GM23338 (cell line): ENCODE measurements at regions not wholly inside any gene's neighbourhood (a gene's known extent, or its start where the extent isn't known, plus 50 kb on each side); places are given as distances from the start of the nearest gene placed in this dataset.

ENCODE experiments used
- ATAC-seq: fragments of 200-7000 bp; cut with Tn5 transposase; 3 replicates; pipeline ENCODE4 v1.9.1; 2020
- DNase-seq: peaks from one replicate; pipeline ENCODE4 v3.0.0-alpha.2; 2015; ENCODE audit warnings: low spot score
- H2AFZ ChIP-seq: fragments of 200-600 bp; sonication (generic); 2 replicates; pipeline ENCODE4 v1.8.0; 2016; ENCODE audit warnings: antibody characterized with exemption, mild to moderate bottlenecking, moderate library complexity
- H3F3A ChIP-seq: fragments of 200-600 bp; sonication (generic); replicated peaks from 2 replicates; pipeline ENCODE4 v1.8.0; 2017; ENCODE audit warnings: antibody characterized with exemption, mixed run types, low read depth
- H3K27ac ChIP-seq: fragments of 200-600 bp; sonication (generic); 2 replicates; pipeline ENCODE4 v1.6.1; 2016; ENCODE audit warnings: low read depth
- H3K27me3 ChIP-seq: fragments of 200-600 bp; sonication (generic); 2 replicates; pipeline ENCODE4 v1.8.0; 2016; ENCODE audit warnings: mild to moderate bottlenecking, mixed run types, moderate library complexity; ENCODE audit not compliant: insufficient read depth
- H3K36me3 ChIP-seq: fragments of 200-600 bp; sonication (generic); 2 replicates; pipeline ENCODE4 v1.8.0; 2016; ENCODE audit warnings: mild to moderate bottlenecking; ENCODE audit not compliant: insufficient read depth
- H3K4me1 ChIP-seq: fragments of 200-600 bp; sonication (generic); 2 replicates; pipeline ENCODE4 v1.8.0; 2016; ENCODE audit warnings: mild to moderate bottlenecking, moderate library complexity; ENCODE audit not compliant: insufficient read depth
- H3K4me2 ChIP-seq: fragments of 200-600 bp; sonication (generic); 2 replicates; pipeline ENCODE4 v1.7.1; 2017; ENCODE audit warnings: mixed run types
- H3K4me3 ChIP-seq: fragments of 200-600 bp; sonication (generic); 2 replicates; pipeline ENCODE4 v1.6.1; 2016; ENCODE audit warnings: mixed run types
- H3K79me2 ChIP-seq: fragments of 200-600 bp; sonication (generic); replicated peaks from 2 replicates; pipeline ENCODE4 v1.8.0; 2017; ENCODE audit warnings: mild to moderate bottlenecking; ENCODE audit not compliant: insufficient read depth
- H3K9me2 ChIP-seq: fragments of 200-600 bp; sonication (generic); 2 replicates; pipeline ENCODE4 v1.8.0; 2017; ENCODE audit not compliant: insufficient read depth
- H4K20me1 ChIP-seq: fragments of 200-600 bp; sonication (generic); replicated peaks from 2 replicates; pipeline ENCODE4 v1.8.0; 2017; ENCODE audit warnings: mild to moderate bottlenecking; ENCODE audit not compliant: insufficient read depth
- H3K27ac Mint-ChIP-seq: 2 replicates; pipeline ENCODE4 v1.8.0; 2020; ENCODE audit warnings: inconsistent platforms, mild to moderate bottlenecking, moderate library complexity, mixed read lengths
- H3K27me3 Mint-ChIP-seq: 3 replicates; pipeline ENCODE4 v1.8.0; 2022; ENCODE audit warnings: low read depth, mild to moderate bottlenecking, moderate library complexity, mixed read lengths, inconsistent platforms; ENCODE audit not compliant: insufficient read depth, poor library complexity
- H3K36me3 Mint-ChIP-seq: 3 replicates; pipeline ENCODE4 v1.8.0; 2021; ENCODE audit warnings: low read depth, mild to moderate bottlenecking, inconsistent platforms, moderate library complexity, mixed read lengths
- H3K4me1 Mint-ChIP-seq: 3 replicates; pipeline ENCODE4 v1.8.0; 2020; ENCODE audit warnings: mild to moderate bottlenecking, inconsistent platforms, mixed read lengths
- H3K4me3 Mint-ChIP-seq: 3 replicates; pipeline ENCODE4 v1.8.0; 2021; ENCODE audit warnings: moderate library complexity, mild to moderate bottlenecking, inconsistent platforms, mixed read lengths
- H3K9me3 Mint-ChIP-seq: 3 replicates; pipeline ENCODE4 v1.8.0; 2020; ENCODE audit warnings: moderate library complexity, mild to moderate bottlenecking, inconsistent platforms, mixed read lengths
- CREB1 ChIP-seq: fragments of 250-450 bp; sonication (Bioruptor Pico); IDR thresholded peaks from 2 replicates; pipeline ENCODE4 v1.5.0; 2020; ENCODE audit warnings: low read depth, mild to moderate bottlenecking, moderate library complexity
- EZH2phosphoT487 ChIP-seq: fragments of 200-600 bp; sonication (generic); IDR thresholded peaks from one replicate; pipeline ENCODE4 v1.8.1; 2018; ENCODE audit warnings: antibody characterized with exemption; ENCODE audit not compliant: unreplicated experiment
- JUNB ChIP-seq: IDR thresholded peaks from one replicate; pipeline ENCODE4 v1.6.1; 2016; ENCODE audit warnings: antibody characterized with exemption; ENCODE audit not compliant: unreplicated experiment
- POLR2AphosphoS5 ChIP-seq: IDR thresholded peaks from 2 replicates; pipeline ENCODE4 v1.6.1; 2016; ENCODE audit warnings: antibody characterized with exemption, low read depth
- REST ChIP-seq: IDR thresholded peaks from one replicate; pipeline ENCODE4 v1.6.1; 2018; ENCODE audit warnings: antibody characterized with exemption; ENCODE audit not compliant: unreplicated experiment
- STAT1 ChIP-seq: IDR thresholded peaks from one replicate; pipeline ENCODE4 v1.6.1; 2016; ENCODE audit warnings: antibody characterized with exemption; ENCODE audit not compliant: unreplicated experiment
- ZNF114 ChIP-seq: fragments of 250-450 bp; sonication (Bioruptor Pico); IDR thresholded peaks from 2 replicates; pipeline ENCODE4 v1.5.0; 2020; ENCODE audit warnings: mild to moderate bottlenecking, moderate library complexity

- TF ChIP-seq REST, result no peak
These were observed 154.3 kb upstream of the ZNF618 start (continued) for GRCh38 chr9:113721856-113722255.

DNA sequence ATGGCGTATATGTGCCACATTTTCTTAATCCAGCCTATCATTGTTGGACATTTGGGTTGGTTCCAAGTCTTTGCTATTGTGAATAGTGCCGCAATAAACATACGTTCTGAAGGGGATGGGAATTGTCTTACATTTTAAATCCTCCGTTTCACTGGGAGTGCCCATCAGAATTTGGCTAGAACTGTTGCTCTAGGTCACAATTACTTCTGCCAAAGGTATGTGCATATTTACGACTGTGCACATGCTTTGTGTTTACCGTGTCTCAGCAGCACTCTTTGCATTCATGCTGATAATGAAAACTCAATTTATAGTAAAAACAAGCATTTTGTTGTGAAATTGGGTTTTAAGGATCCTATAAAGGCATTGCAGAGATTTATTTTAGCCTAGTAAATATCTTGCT lies 151.9 kb upstream of the ZNF618 start:
- no peak for ATAC-seq

More for the DNA sequence above, 151.9 kb upstream of the ZNF618 start:
- Histone ChIP-seq H3K79me2 (no peaks in the 10 kb centered on the region), H2AFZ (no peak overlapping the region), H4K20me1 (no peaks in the 10 kb centered on the region), H3K9me2 (peaks cover 4% of the 10 kb centered on the region; the same call in 1 of the 2 replicates), H3K36me3 (no peaks in the 10 kb centered on the region), H3K4me1 (peaks cover 23% of the 10 kb centered on the region), H3K27me3 (no peaks in the 10 kb centered on the region), H3F3A (no peaks in the 10 kb centered on the region), H3K4me3 (no peak overlapping the region), H3K4me2 (no peak overlapping the region), H3K27ac (no peak overlapping the region)
- H3K27ac Mint-ChIP-seq, result no peak overlapping the region
- peaks cover 13% of the 10 kb centered on the region for H3K4me1 Mint-ChIP-seq
- peaks cover 10% of the 10 kb centered on the region for H3K9me3 Mint-ChIP-seq
- peaks cover 7% of the 10 kb centered on the region; the same call in 2 of the 3 replicates for H3K36me3 Mint-ChIP-seq
- peaks cover 4% of the 10 kb centered on the region for H3K27me3 Mint-ChIP-seq
- DNase-seq, result no peak
- no peak for TF ChIP-seq POLR2AphosphoS5
- no peak for TF ChIP-seq REST
- TF ChIP-seq STAT1, result no peak
- no peak for TF ChIP-seq JUNB
- TF ChIP-seq ZNF114 (CRISPR knock-in tag), result no peak
- TF ChIP-seq CREB1 (CRISPR knock-in tag), result no peak
- TF ChIP-seq EZH2phosphoT487, result no peak
- no peak overlapping the region for H3K4me3 Mint-ChIP-seq
